ENCODE measurements at regions not wholly inside any gene's neighbourhood (a gene's known extent, or its start where the extent isn't known, plus 50 kb on each side); places are given as distances from the start of the nearest gene placed in this dataset.

- TF ChIP-seq CTCF (IDR thresholded peaks at IDR 0.05) (no peak), POLR2A (IDR thresholded peaks at IDR 0.05) (no peak)
Observed at GRCh38 chr4:66489783-66490452, 819.6 kb upstream of the EPHA5 start.
